ENCODE measurements at regions not wholly inside any gene's neighbourhood (a gene's known extent, or its start where the extent isn't known, plus 50 kb on each side); places are given as distances from the start of the nearest gene placed in this dataset.
"Not testable (repeated sequence)": the region's sequence is repeated elsewhere in the genome, so short reads cannot be mapped to it uniquely, and the experiment has no call there.

GRCh38 chr18:46190667-46191066 lies 86.5 kb downstream of the HAUS1 start:
- 97 to 98% methylated on average over 2 of the region's 2 CpGs for WGBS, 2 experiments (ENCODE audit: low coverage in 1 of 2, low lambda C conversion rate in 2 of 2, missing lambda C conversion rate in 2 of 2)
- in situ Hi-C loops (cut with MboI): no loop called here

GRCh38 chr18:46196627-46197243 lies 92.5 kb downstream of the HAUS1 start:
- no peaks in the 10 kb centered on the region for H3K9me3 ChIP-seq (ENCODE audit: low read depth)
- H3K27me3 ChIP-seq (replicated peaks; ENCODE audit: insufficient read depth): no peaks in the 10 kb centered on the region
- no peaks in the 10 kb centered on the region for H3K9me2 ChIP-seq (ENCODE audit: insufficient read depth)
- H2AFZ ChIP-seq: no peak overlapping the region
- no peaks in the 10 kb centered on the region for H3K36me3 ChIP-seq (ENCODE audit: low read depth)
- peaks cover 98% of the 10 kb centered on the region for H3K79me2 ChIP-seq (ENCODE audit: insufficient read depth)
- no peak overlapping the region for H3K9ac ChIP-seq
- 97 to 98% methylated on average over 4 of the region's 4 CpGs for WGBS, 2 experiments (ENCODE audit: low coverage in 1 of 2, low lambda C conversion rate in 2 of 2, missing lambda C conversion rate in 2 of 2)
- H3K4me3 ChIP-seq: no peak overlapping the region
- H3F3A ChIP-seq (ENCODE audit: insufficient read depth): no peaks in the 10 kb centered on the region
- no peak overlapping the region for H3K4me2 ChIP-seq (ENCODE audit: unreplicated experiment)
- H4K20me1 ChIP-seq (ENCODE audit: insufficient read depth): 0 out of 2 replicates have a peak, but pooled peaks cover 5% of the 10 kb centered on the region
- H3K4me1 ChIP-seq (ENCODE audit: insufficient read depth): peaks cover 7% of the 10 kb centered on the region; the same call in 1 of the 2 replicates
- no peak overlapping the region for H3K27ac ChIP-seq
- no peak for DNase-seq
- in situ Hi-C loops (cut with MboI): no loop called here
- TF ChIP-seq EZH2phosphoT487 (IDR thresholded peaks at IDR 0.05; ENCODE audit: insufficient read depth, low read depth): no peak
- no peak for TF ChIP-seq EZH2 (IDR thresholded peaks at IDR 0.05; ENCODE audit: insufficient read depth, poor library complexity, severe bottlenecking)

More at GRCh38 chr18:46190667-46191066, 86.5 kb downstream of the HAUS1 start:
- no peak overlapping the region for H3K4me2 ChIP-seq (ENCODE audit: unreplicated experiment)
- TF ChIP-seq EZH2phosphoT487 (IDR thresholded peaks at IDR 0.05; ENCODE audit: insufficient read depth, low read depth) (no peak), EZH2 (IDR thresholded peaks at IDR 0.05; ENCODE audit: insufficient read depth, poor library complexity, severe bottlenecking) (no peak)
- DNase-seq: peak; percentile 27
- H3K4me3 ChIP-seq: no peak overlapping the region
- no peaks in the 10 kb centered on the region for H3K4me1 ChIP-seq (ENCODE audit: insufficient read depth)
- no peaks in the 10 kb centered on the region for H3K9me2 ChIP-seq (ENCODE audit: insufficient read depth)
- no peaks in the 10 kb centered on the region for H3K36me3 ChIP-seq (ENCODE audit: low read depth)
- no peak overlapping the region for H3K9ac ChIP-seq
- H3F3A ChIP-seq (ENCODE audit: insufficient read depth): 0 out of 2 replicates have a peak, but pooled peaks cover 1% of the 10 kb centered on the region
- H3K9me3 ChIP-seq (ENCODE audit: low read depth): no peaks in the 10 kb centered on the region
- H2AFZ ChIP-seq: no peak overlapping the region
- 0 out of 2 replicates have a peak, but pooled peaks cover 6% of the 10 kb centered on the region for H4K20me1 ChIP-seq (ENCODE audit: insufficient read depth)
- H3K27ac ChIP-seq: no peak overlapping the region
- H3K79me2 ChIP-seq (ENCODE audit: insufficient read depth): peaks cover 99% of the 10 kb centered on the region
- H3K27me3 ChIP-seq (replicated peaks; ENCODE audit: insufficient read depth): no peaks in the 10 kb centered on the region

GRCh38 chr18:46199515-46200147 lies 95.4 kb downstream of the HAUS1 start:
- Histone ChIP-seq H3K9me3 (ENCODE audit: low read depth) (no peaks in the 10 kb centered on the region), H3K27ac (no peak overlapping the region), H3K79me2 (ENCODE audit: insufficient read depth) (peaks cover 99% of the 10 kb centered on the region), H3K9me2 (ENCODE audit: insufficient read depth) (no peaks in the 10 kb centered on the region), H3K36me3 (ENCODE audit: low read depth) (no peaks in the 10 kb centered on the region), H3K9ac (no peak overlapping the region), H3K4me1 (ENCODE audit: insufficient read depth) (peaks cover 7% of the 10 kb centered on the region), H3K27me3 (replicated peaks; ENCODE audit: insufficient read depth) (no peaks in the 10 kb centered on the region), H3K4me2 (ENCODE audit: unreplicated experiment) (no peak overlapping the region), H3F3A (ENCODE audit: insufficient read depth) (no peaks in the 10 kb centered on the region), H3K4me3 (no peak overlapping the region), H4K20me1 (ENCODE audit: insufficient read depth) (0 out of 2 replicates have a peak, but pooled peaks cover 3% of the 10 kb centered on the region), H2AFZ (no peak overlapping the region)
- peak; percentile 68 for DNase-seq
- TF ChIP-seq EZH2phosphoT487 (IDR thresholded peaks at IDR 0.05; ENCODE audit: insufficient read depth, low read depth) (no peak), EZH2 (IDR thresholded peaks at IDR 0.05; ENCODE audit: insufficient read depth, poor library complexity, severe bottlenecking) (no peak)
- 80 to 82% methylated on average over 8 of the region's 8 CpGs for WGBS, 2 experiments (ENCODE audit: low coverage in 1 of 2, low lambda C conversion rate in 2 of 2, missing lambda C conversion rate in 2 of 2)
- in situ Hi-C loops (cut with MboI): no loop called here

GRCh38 chr18:46200178-46201055 lies 96.2 kb downstream of the HAUS1 start:
- H3K9me2 ChIP-seq (ENCODE audit: insufficient read depth); H3K4me1 ChIP-seq (ENCODE audit: insufficient read depth); H3K4me3 ChIP-seq; H3K4me2 ChIP-seq (ENCODE audit: unreplicated experiment); in situ Hi-C loops (cut with MboI); H2AFZ ChIP-seq; H4K20me1 ChIP-seq (ENCODE audit: insufficient read depth); H3K27me3 ChIP-seq (replicated peaks; ENCODE audit: insufficient read depth); H3K27ac ChIP-seq; DNase-seq; H3K9me3 ChIP-seq (ENCODE audit: low read depth); H3K36me3 ChIP-seq (ENCODE audit: low read depth); H3F3A ChIP-seq (ENCODE audit: insufficient read depth); H3K9ac ChIP-seq: not testable (repeated sequence)
- 81 to 88% methylated on average over 11 of the region's 11 CpGs for WGBS, 2 experiments (ENCODE audit: low coverage in 1 of 2, low lambda C conversion rate in 2 of 2, missing lambda C conversion rate in 2 of 2)
- H3K79me2 ChIP-seq (ENCODE audit: insufficient read depth): peaks cover 99% of the 10 kb centered on the region
